ENCODE measurements at regions not wholly inside any gene's neighbourhood (a gene's known extent, or its start where the extent isn't known, plus 50 kb on each side); places are given as distances from the start of the nearest gene placed in this dataset.
A peak's percentile ranks its signal among the peaks of the same experiment; 100 is the strongest.

- no peak for DNase-seq
These were observed 134.2 kb upstream of the HS6ST1 start for GRCh38 chr2:128452536-128453530.

DNA sequence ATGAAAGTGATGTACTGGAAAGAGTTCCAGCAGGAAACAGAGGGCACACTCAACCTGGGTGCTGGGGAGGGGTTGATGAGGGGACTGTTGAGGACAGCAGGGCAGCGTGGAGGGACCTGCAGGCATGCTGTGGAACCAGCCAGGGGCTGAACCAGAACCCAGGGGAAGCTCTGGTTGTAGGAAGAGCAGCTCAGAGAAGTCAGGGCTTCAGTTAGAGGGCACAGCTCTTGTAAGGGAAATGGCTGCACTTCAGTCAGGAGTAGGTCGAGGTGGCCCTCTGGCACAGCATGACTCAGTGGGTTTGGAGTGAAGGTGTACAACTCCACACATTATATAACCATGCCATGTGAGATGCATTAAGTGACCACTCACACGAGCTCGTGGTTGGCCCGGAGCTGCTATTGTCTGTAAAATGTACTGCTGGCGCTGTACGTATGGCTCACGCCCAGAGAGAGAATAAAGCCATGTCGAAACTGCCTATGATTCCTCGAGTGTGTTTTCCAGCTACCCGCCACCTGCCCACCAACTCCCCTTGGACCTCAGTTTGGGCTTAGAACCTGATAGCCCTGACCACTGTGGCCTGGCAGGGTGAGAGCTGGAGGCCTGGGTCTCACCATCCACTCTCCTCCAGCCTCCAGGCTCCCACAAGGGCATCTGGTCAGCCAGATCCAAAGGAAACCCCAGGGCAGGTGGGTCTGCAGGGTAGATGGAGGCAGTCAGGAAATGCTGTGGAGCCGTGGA, 136.5 kb upstream of the HS6ST1 start:
- DNase-seq: no peak

- no peak for DNase-seq
These were observed 137.0 kb upstream of the HS6ST1 start for GRCh38 chr2:128455721-128456050.

DNA sequence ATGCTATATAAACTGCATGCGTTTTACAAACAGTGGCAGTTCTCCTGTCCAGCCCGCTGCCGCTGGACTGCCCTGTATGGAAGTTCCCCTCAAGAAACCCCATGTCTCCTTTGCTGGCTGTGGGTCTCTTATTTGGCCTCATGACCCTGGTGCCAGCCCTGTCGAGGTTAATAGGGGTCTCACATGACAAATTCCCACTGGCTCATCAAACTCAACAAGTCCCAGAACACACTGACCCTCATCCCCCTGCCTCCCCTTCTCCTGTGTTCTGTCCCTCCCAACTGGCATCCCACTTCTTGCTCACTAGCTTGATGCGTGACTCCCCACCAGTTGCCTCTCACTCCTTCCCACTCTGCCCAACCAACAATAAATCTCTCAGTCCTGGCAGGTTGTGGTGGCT, 137.6 kb upstream of the HS6ST1 start:
- DNase-seq: no peak

- DNase-seq: no peak
These were observed 138.4 kb upstream of the HS6ST1 start for GRCh38 chr2:128457006-128457604.

- no peak for DNase-seq
These were observed 139.0 kb upstream of the HS6ST1 start for GRCh38 chr2:128457716-128458115.

- no peak for DNase-seq
These were observed 139.8 kb upstream of the HS6ST1 start for GRCh38 chr2:128458505-128458904.

DNA sequence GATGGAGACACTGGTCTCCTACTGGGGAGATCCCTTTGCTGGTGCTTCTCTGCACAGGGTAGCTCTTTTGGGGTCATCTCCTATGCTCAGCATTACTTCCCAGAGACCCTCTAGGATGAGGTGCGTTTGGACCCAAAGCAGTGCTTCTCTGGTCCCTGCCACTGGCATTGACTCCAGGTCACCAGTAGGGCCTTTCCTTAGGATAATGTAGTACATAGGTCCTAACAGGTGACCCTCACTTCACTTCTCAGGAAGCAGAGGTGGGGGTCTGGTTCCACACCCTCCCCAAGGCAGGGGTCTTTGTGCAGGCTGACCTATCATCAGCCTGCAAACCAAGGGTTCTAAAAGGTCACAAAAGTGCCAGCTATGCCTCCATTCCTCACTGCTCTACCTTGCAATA, 145.8 kb upstream of the HS6ST1 start:
- no peak for DNase-seq

DNA sequence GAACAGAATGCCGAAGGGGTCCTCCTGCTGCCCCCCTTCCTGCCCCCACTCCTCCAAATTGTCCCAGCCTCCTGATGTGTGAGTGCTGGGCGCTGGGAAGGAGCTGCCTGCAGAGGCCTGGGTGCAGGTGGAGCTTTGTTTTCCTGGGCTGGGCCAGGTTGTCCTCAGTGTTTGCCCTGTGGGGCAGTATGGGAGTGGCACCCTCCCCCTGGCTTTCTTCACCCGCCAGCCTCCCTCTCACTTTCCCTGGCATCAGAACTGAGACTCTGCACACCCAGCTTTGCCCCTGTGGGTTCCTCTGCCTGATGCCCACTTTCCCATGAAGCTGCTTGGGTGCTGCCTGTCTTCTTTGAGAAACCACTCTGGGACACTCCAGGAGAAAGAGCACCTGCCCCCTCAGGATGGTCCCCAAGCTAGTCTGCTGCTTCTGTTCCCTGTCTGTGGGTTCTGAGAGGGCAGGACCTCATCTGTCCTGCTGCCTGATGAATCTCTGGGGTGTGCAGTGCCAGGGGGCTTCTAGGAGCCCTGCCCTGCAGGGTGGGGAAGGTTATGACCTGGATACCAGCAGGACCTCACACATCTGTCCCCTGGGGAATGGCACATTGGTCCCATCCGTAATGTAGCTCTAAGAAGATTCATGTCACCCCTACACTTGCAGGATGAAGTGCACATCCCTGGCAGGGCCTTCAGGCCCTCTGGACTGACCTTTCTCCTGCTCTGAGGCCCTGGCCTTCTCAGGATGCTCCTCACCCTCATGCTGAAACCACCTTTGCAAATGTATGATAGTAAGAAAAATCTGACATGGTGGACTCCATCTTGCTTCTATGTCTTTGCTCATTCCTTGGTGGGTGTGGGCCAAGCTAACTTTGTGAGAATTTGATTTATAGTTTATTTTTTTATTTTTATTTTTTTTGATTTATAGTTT, 146.8 kb upstream of the HS6ST1 start:
- no peak for DNase-seq

DNA sequence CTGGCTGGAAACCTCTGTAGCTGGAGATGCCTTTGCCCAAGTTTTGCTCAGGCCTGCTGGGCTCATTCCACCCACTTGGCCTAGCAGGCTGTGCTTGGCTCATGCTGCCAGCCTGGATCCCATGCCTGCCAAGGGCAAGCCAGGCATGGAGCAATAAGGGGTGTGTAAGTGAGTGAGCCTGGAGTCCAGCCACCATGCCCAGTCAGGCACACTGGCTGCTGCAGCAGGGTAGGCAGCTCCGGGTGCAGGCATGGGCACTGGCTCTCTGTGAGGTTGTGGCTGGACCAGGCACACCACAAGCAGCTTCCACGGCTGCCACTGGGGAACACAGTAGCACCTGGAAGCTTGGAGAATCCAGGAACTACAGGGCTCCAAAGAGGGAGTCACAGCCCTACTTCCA, 147.7 kb upstream of the HS6ST1 start:
- peak; percentile 50 for DNase-seq

DNA sequence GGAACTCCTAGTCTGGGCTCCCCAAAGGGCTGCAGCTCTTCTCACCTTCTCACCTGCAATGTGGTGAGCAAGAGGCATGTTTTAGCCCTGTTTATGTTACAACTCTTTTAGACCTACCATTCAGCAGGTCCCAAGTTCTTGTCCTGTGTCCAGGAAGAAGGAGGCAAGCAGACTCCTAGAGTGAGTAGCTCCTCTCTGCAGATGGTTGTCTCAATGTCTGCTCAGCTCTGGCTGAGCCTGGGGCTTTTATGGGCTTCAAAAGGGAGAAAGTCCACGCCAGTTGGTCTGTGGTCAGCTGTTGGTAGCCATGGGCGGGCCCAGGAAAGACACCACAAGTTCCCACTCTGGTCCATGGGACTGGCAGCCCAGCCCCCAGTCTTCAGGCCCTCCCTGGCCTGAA, 148.1 kb upstream of the HS6ST1 start:
- DNase-seq: no peak

GRCh38 chr2:128467321-128467969, 148.8 kb upstream of the HS6ST1 start:
- DNase-seq: no peak

GRCh38 chr2:128468186-128468920, 149.7 kb upstream of the HS6ST1 start:
- DNase-seq: no peak

GRCh38 chr2:128469203-128469602, 150.5 kb upstream of the HS6ST1 start:
- no peak for DNase-seq

GRCh38 chr2:128469875-128470274, 151.2 kb upstream of the HS6ST1 start:
- DNase-seq: no peak

DNA sequence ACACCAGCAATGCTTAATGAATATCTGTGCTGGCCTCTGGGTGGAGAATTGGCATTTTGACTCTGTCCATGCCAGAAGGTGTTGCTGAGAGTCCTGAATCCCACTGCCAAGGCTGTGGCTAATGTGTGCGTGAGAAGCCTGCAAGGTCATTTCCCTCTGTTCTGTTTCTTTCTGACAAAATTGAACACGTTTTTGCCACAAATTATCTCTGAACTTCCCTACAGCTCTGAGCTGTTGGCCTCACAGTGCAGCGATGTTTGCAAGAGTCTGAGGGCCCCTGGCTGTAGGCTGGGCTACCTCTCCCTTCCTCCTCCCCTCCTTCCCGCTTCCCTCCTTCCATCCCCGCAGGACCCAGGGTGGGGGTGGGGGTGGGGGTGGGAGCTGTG, 154.1 kb upstream of the HS6ST1 start:
- no peak for DNase-seq

DNA sequence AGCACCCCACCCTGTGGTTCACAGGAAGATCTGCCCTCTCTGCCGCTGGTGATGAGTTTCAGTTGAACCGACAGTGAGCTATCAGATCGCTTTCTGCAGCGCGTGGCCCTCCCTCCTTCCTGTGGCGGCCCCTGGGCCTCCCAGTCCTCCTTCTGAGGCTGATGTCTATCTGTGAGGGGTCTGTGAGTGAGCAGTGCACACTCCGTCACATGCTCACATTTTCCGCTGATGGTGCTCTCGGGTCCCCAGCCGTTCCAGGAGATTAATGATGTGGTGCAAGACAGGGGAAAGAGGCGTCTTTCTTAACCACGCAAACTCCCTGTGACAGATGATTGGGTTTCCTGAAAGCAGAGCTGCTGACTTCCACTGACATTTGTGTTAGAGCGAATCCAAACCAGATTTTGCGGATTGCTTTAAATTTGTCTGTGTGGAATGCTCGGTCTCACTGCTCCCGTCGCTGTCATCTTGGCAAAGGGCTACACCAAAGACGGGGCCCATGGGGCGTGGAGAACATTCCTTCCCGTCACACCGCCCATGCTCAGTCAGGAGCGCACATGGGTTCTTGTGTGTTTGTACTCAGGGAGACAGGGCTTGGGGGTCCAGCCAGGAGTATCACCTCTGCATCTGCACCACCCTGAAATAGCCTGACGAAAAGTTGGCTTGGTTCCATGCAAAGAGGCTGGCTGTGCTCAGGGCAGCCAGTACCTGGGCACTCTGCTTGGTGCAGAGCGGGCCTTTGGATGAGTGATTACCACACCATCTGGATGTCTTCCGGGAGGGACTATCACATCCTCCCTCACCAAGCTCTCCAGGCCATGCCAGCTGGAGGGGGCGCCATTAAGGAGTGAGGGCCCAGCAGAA, 154.7 kb upstream of the HS6ST1 start:
- no peak for DNase-seq

GRCh38 chr2:128474036-128474955, 155.6 kb upstream of the HS6ST1 start:
- DNase-seq: no peak

DNA sequence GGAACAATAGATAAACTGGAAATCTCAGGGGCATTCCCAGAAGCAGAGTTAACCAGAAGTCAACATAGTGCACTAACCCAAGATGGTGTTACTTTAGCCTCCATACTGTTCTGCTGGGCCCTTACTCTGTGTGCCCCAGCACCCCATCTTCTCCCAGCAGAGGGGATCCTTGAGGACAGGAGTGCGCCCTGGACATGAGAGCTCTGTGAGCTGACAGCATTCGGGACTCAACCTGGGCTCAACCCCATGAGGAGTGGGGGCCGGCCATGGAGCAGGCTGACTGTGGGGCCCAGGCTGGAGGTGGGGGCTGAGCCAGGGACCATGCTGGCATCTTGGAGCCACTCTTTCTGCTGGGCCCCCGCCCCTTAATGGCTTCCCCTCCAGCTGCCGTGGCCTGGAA, 156.3 kb upstream of the HS6ST1 start:
- no peak for DNase-seq
